Progenitor cell of endocrine pancreas (in vitro differentiated cells): ENCODE measurements at regions not wholly inside any gene's neighbourhood (a gene's known extent, or its start where the extent isn't known, plus 50 kb on each side); places are given as distances from the start of the nearest gene placed in this dataset.

Experiments
- DNase-seq: peaks from one replicate; pipeline ENCODE4 v3.0.0; 2021; ENCODE audit warnings: low spot score; ENCODE audit not compliant: unreplicated experiment
- H3K27ac Mint-ChIP-seq: 2 replicates; pipeline ENCODE4 v1.8.0; 2021; ENCODE audit warnings: mild to moderate bottlenecking, moderate library complexity, mixed read lengths
- H3K27me3 Mint-ChIP-seq: 2 replicates; pipeline ENCODE4 v1.8.0; 2021; ENCODE audit warnings: mixed read lengths
- H3K36me3 Mint-ChIP-seq: 2 replicates; pipeline ENCODE4 v1.8.0; 2022; ENCODE audit warnings: mixed read lengths; ENCODE audit not compliant: insufficient read depth
- H3K4me1 Mint-ChIP-seq: 2 replicates; pipeline ENCODE4 v1.8.0; 2021; ENCODE audit warnings: low read depth, mixed read lengths
- H3K4me3 Mint-ChIP-seq: 2 replicates; pipeline ENCODE4 v1.8.0; 2021; ENCODE audit warnings: low read depth, mild to moderate bottlenecking, moderate library complexity, mixed read lengths
- H3K9me3 Mint-ChIP-seq: 2 replicates; pipeline ENCODE4 v1.8.0; 2021; ENCODE audit warnings: low read depth, mixed read lengths
- CTCF ChIP-seq: fragments of 200-600 bp; sonication (generic); IDR thresholded peaks from one replicate; pipeline ENCODE4 v1.5.0; 2021; ENCODE audit warnings: antibody characterized with exemption, mild to moderate bottlenecking; ENCODE audit not compliant: unreplicated experiment

GRCh38 chr10:52615756-52616394 is 156.7 kb downstream of the MBL2 start:
- no peak overlapping the region for H3K4me3 Mint-ChIP-seq
- no peak for TF ChIP-seq CTCF
- H3K27ac Mint-ChIP-seq, result no peak overlapping the region
- H3K4me1 Mint-ChIP-seq, result no peaks in the 10 kb centered on the region
- H3K27me3 Mint-ChIP-seq, result peaks cover 3% of the 10 kb centered on the region
- no peaks in the 10 kb centered on the region for H3K36me3 Mint-ChIP-seq
- DNase-seq, result no peak
- no peaks in the 10 kb centered on the region for H3K9me3 Mint-ChIP-seq

- H3K36me3 Mint-ChIP-seq, result no peaks in the 10 kb centered on the region
- H3K4me1 Mint-ChIP-seq, result no peaks in the 10 kb centered on the region
- H3K4me3 Mint-ChIP-seq, result no peak overlapping the region
- no peak overlapping the region for H3K27ac Mint-ChIP-seq
- DNase-seq, result no peak
- TF ChIP-seq CTCF, result no peak
- H3K9me3 Mint-ChIP-seq, result no peaks in the 10 kb centered on the region
- H3K27me3 Mint-ChIP-seq, result peaks cover 3% of the 10 kb centered on the region
These were observed 156.2 kb downstream of the MBL2 start for GRCh38 chr10:52616395-52616764.

- Mint-ChIP-seq H3K36me3 (no peaks in the 10 kb centered on the region), H3K27me3 (peaks cover 3% of the 10 kb centered on the region), H3K4me3 (no peak overlapping the region), H3K9me3 (no peaks in the 10 kb centered on the region), H3K27ac (no peak overlapping the region), H3K4me1 (no peaks in the 10 kb centered on the region)
- no peak for TF ChIP-seq CTCF
- no peak for DNase-seq
These were observed 155.2 kb downstream of the MBL2 start for GRCh38 chr10:52617346-52617745.

GRCh38 chr10:52619052-52619451 is 153.5 kb downstream of the MBL2 start:
- no peaks in the 10 kb centered on the region for H3K4me1 Mint-ChIP-seq
- H3K27me3 Mint-ChIP-seq, result peaks cover 3% of the 10 kb centered on the region
- no peak for TF ChIP-seq CTCF
- no peak overlapping the region for H3K4me3 Mint-ChIP-seq
- H3K9me3 Mint-ChIP-seq, result no peaks in the 10 kb centered on the region
- H3K27ac Mint-ChIP-seq, result no peak overlapping the region
- H3K36me3 Mint-ChIP-seq, result no peaks in the 10 kb centered on the region
- DNase-seq, result no peak

GRCh38 chr10:52621635-52622079 is 150.9 kb downstream of the MBL2 start:
- H3K9me3 Mint-ChIP-seq, result no peaks in the 10 kb centered on the region
- H3K4me1 Mint-ChIP-seq, result no peaks in the 10 kb centered on the region
- H3K36me3 Mint-ChIP-seq, result no peaks in the 10 kb centered on the region
- TF ChIP-seq CTCF, result no peak
- no peak for DNase-seq
- no peak overlapping the region for H3K4me3 Mint-ChIP-seq
- no peak overlapping the region for H3K27ac Mint-ChIP-seq
- no peaks in the 10 kb centered on the region for H3K27me3 Mint-ChIP-seq
